DMS 273 treated with DMSO at 0.1 percent for 48 hours (cell line): ENCODE measurements at regions not wholly inside any gene's neighbourhood (a gene's known extent, or its start where the extent isn't known, plus 50 kb on each side); places are given as distances from the start of the nearest gene placed in this dataset.
A peak's percentile ranks its signal among the peaks of the same experiment; 100 is the strongest.

Experiments
- DNase-seq: peaks from one replicate; lab custom pipeline; 2025; lab: John Stamatoyannopoulos, UW

- DNase-seq: peak; percentile 63
These were observed 230.5 kb downstream of the PIK3C3 start for GRCh38 chr18:42185486-42185885.

GRCh38 chr18:42187611-42188380, 232.8 kb downstream of the PIK3C3 start:
- peak; percentile 78 for DNase-seq

- no peak for DNase-seq
These were observed 235.6 kb downstream of the PIK3C3 start for GRCh38 chr18:42190643-42191042.

- no peak for DNase-seq
These were observed 237.5 kb downstream of the PIK3C3 start for GRCh38 chr18:42192251-42193248.

- no peak for DNase-seq
These were observed 241.6 kb downstream of the PIK3C3 start for GRCh38 chr18:42196651-42197050.

GRCh38 chr18:42201137-42201536, 246.1 kb downstream of the PIK3C3 start:
- no peak for DNase-seq

GRCh38 chr18:42211201-42211600, 256.2 kb downstream of the PIK3C3 start:
- DNase-seq: no peak

- DNase-seq: no peak
These were observed 267.5 kb downstream of the PIK3C3 start for GRCh38 chr18:42222557-42222956.

GRCh38 chr18:42228581-42228980, 273.5 kb downstream of the PIK3C3 start:
- no peak for DNase-seq

GRCh38 chr18:42229211-42230210, 274.5 kb downstream of the PIK3C3 start:
- no peak for DNase-seq

GRCh38 chr18:42230636-42231035, 275.6 kb downstream of the PIK3C3 start:
- DNase-seq: no peak

GRCh38 chr18:42231284-42231683, 276.2 kb downstream of the PIK3C3 start:
- no peak for DNase-seq

GRCh38 chr18:42231796-42232195, 276.8 kb downstream of the PIK3C3 start:
- no peak for DNase-seq

GRCh38 chr18:42233908-42234307, 278.9 kb downstream of the PIK3C3 start:
- DNase-seq: no peak

- DNase-seq: no peak
These were observed 287.7 kb downstream of the PIK3C3 start for GRCh38 chr18:42242758-42243157.

GRCh38 chr18:42245137-42245536, 290.1 kb downstream of the PIK3C3 start:
- no peak for DNase-seq

GRCh38 chr18:42255908-42256765, 301.1 kb downstream of the PIK3C3 start:
- DNase-seq: no peak

- DNase-seq: no peak
These were observed 303.4 kb downstream of the PIK3C3 start for GRCh38 chr18:42258301-42258965.

GRCh38 chr18:42261731-42262130, 306.7 kb downstream of the PIK3C3 start:
- no peak for DNase-seq

- DNase-seq: no peak
These were observed 309.5 kb downstream of the PIK3C3 start for GRCh38 chr18:42264497-42264896.
